OCI-M1 (cell line): ENCODE measurements at regions not wholly inside any gene's neighbourhood (a gene's known extent, or its start where the extent isn't known, plus 50 kb on each side); places are given as distances from the start of the nearest gene placed in this dataset.
"Not testable (repeated sequence)": the region's sequence is repeated elsewhere in the genome, so short reads cannot be mapped to it uniquely, and the experiment has no call there.

Source experiments
- DNase-seq: peaks from one replicate; lab custom pipeline; 2025; lab: John Stamatoyannopoulos, UW

GRCh38 chr6:60574723-60575122 lies 1711.3 kb downstream of the KHDRBS2 start:
- DNase-seq = not testable (repeated sequence)

GRCh38 chr6:60572607-60573006 lies 1713.4 kb downstream of the KHDRBS2 start:
- peak; percentile 35 for DNase-seq

- DNase-seq = not testable (repeated sequence)
Measured at GRCh38 chr6:60571293-60572016, 1714.6 kb downstream of the KHDRBS2 start.

GRCh38 chr6:60570599-60570998 lies 1715.4 kb downstream of the KHDRBS2 start:
- DNase-seq = not testable (repeated sequence)

- DNase-seq = not testable (repeated sequence)
Measured at GRCh38 chr6:60567447-60568187, 1718.4 kb downstream of the KHDRBS2 start.

GRCh38 chr6:60566387-60566786 lies 1719.6 kb downstream of the KHDRBS2 start:
- DNase-seq = not testable (repeated sequence)

- not testable (repeated sequence) for DNase-seq
Measured at GRCh38 chr6:60559702-60560101, 1726.3 kb downstream of the KHDRBS2 start.

- DNase-seq = not testable (repeated sequence)
Measured at GRCh38 chr6:60547340-60547739, 1738.7 kb downstream of the KHDRBS2 start.

- not testable (repeated sequence) for DNase-seq
Measured at GRCh38 chr6:60524770-60525169, 1761.3 kb downstream of the KHDRBS2 start.

- peak; percentile 45 for DNase-seq
Measured at GRCh38 chr6:60477747-60478146, 1808.3 kb downstream of the KHDRBS2 start.

GRCh38 chr6:60473805-60474204 lies 1812.2 kb downstream of the KHDRBS2 start:
- not testable (repeated sequence) for DNase-seq

- DNase-seq = not testable (repeated sequence)
Measured at GRCh38 chr6:60471426-60471825, 1814.6 kb downstream of the KHDRBS2 start.

GRCh38 chr6:60450428-60450827 lies 1835.6 kb downstream of the KHDRBS2 start:
- DNase-seq = not testable (repeated sequence)

GRCh38 chr6:60444532-60444931 lies 1841.5 kb downstream of the KHDRBS2 start:
- not testable (repeated sequence) for DNase-seq

GRCh38 chr6:60439709-60440108 lies 1846.3 kb downstream of the KHDRBS2 start:
- not testable (repeated sequence) for DNase-seq

GRCh38 chr6:60422691-60423090 lies 1863.3 kb downstream of the KHDRBS2 start:
- DNase-seq = not testable (repeated sequence)

GRCh38 chr6:60416118-60416517 lies 1869.9 kb downstream of the KHDRBS2 start:
- not testable (repeated sequence) for DNase-seq

- not testable (repeated sequence) for DNase-seq
Measured at GRCh38 chr6:60408747-60409146, 1877.3 kb downstream of the KHDRBS2 start.

GRCh38 chr6:60403268-60403667 lies 1882.8 kb downstream of the KHDRBS2 start:
- not testable (repeated sequence) for DNase-seq

- DNase-seq = not testable (repeated sequence)
Measured at GRCh38 chr6:60402490-60402889, 1883.5 kb downstream of the KHDRBS2 start.

GRCh38 chr6:60395261-60395660 lies 1890.8 kb downstream of the KHDRBS2 start:
- DNase-seq = not testable (repeated sequence)

GRCh38 chr6:60392969-60393368 lies 1893.1 kb downstream of the KHDRBS2 start:
- not testable (repeated sequence) for DNase-seq

- DNase-seq = not testable (repeated sequence)
Measured at GRCh38 chr6:60389094-60389493, 1896.9 kb downstream of the KHDRBS2 start.
